Activated CD4-positive, alpha-beta T cell treated with anti-CD3 and anti-CD28 coated beads, Interleukin-2, amount 50 U/mL, for 24 hours (primary cell): ENCODE measurements at regions not wholly inside any gene's neighbourhood (a gene's known extent, or its start where the extent isn't known, plus 50 kb on each side); places are given as distances from the start of the nearest gene placed in this dataset.

Experiments used
- DNase-seq, 2 donors: peaks; one replicate each; pipeline ENCODE4 v3.0.0-alpha.2; 2020; ENCODE audit warnings: low read depth in 1 of 2, low spot score in 1 of 2

DNA sequence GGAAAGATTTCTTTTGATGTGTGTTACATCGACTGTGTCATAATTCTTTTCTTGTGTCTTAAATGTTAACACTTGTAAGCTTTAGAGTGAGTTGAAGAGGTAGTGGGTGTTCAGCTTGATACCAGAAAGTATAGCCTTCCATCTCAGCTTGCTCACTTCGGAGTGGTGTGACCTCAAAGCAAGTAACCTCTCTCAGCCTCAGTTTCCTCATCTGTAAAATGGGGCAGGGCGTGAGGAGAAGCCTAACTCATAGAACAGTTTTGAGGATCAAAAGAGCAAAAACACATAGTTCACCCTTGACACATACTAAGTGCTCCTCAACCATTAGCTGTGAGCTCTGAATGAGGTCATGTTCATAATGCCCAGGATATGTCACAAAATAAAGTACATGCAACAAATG, 434.8 kb upstream of the PROK2 start:
- DNase-seq, result no peak

DNA sequence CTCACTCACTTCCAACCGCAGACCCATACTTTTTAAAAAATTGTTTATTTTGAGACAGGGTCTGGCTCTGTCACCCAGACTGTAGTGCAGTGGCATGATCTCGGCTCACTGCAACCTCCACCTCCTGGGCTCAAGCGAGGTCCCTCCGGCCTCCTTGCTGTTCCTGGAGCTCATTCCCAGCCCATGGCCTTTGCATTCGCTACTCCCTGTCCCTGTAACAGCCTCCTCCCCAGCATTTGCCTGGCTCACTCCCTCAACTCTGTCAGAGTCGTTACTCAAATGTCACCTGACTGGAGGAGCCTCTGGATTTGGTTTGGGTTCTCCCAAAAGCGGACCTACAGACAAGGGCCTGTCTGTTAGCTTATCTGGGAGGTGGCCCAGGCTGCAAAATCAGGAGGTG, 432.6 kb upstream of the PROK2 start:
- DNase-seq, result no peak

DNA sequence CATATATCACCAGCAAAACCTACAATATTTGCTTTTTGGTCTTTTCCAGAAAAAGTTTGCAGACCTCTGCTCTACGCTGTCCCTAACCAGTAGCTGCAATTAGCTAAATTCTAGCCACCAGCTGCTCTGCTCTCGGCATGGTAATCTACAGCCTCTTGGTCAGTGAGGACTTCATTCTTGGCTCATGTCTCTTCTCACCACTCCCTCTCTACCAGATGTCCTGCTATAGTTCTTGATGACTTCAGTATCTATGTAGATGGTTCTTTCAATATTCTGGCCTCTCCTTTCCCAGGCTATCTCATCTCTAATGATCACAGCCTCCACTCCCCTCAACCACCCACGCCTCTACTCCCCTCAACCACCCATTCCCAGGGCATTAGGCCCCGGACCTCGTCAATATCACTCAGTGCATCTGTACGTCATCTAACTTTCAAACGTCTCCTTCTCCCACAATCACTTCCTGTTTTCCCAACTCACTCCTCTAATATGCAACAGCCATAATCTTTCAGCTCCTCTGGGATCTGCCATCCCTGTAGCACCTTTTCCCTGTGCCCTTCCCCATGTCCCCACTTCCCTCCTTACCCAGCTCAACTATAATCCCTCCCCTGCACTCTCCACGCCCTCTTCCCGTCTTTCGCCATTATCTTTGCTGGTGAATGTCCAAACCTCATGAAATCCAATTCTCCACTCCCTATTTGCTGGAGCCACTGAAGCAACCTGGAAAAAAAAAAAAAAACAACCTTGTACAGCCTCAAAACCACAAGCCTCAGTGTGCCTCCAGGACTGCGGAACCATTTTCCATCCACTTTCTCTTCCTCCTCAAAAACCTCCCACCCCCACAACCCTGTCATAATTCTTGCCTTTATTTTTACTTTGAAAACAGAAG, 429.4 kb upstream of the PROK2 start:
- DNase-seq, result no peak

DNA sequence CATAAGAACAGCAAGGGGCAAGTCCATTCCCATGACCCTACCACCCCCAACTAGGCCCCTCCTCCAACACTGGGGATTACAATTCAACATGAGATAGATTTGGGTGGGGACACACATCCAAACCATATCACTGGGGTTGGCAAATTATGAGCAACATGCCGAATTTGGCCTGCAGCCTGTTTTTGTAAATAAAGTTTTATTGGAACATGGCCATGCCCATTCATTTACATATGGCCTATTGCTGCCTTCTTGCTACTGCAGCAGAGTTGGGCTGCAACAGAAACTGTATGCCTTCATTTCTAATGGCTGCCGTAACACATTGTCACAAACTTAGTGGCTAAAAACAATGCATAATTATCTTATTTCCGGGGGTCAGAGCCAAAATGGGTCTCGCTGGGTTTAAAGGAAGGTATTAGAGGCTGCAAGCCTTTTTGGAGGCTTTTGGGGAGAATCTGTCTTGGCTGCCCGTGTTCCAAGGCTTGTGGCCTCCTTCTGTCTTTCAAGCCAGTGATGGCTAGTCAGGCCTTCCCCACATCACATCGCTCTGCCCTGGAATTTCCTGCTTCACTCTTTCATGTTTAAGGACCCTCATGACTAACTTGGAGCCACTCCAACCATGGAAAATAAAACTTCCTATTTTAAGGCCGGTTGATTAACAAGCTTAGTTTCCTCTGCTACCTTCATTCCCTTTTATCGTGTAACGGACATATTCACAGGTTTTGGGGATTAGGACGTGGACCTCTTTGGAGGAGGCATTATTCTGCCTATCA, 428.5 kb upstream of the PROK2 start:
- DNase-seq, result no peak

DNA sequence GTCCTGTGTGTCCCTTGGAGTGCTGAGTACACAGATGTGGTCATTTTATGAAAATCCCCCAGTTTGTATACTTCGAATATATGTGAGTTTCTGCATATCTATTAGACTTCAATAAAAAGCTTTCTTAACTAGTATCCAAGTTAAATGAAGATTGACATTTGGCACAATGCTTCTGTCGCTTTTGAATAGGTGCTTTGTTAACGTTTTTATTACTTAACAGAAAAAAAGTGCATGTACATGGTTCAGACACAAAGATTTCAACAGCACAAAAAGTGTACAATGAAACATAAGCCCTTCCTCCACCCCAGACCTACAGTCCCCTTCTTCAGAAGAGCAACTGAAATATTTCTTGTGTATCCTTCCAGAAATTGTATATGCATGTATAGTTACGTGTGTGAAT, 427.4 kb upstream of the PROK2 start:
- DNase-seq, result no peak

DNA sequence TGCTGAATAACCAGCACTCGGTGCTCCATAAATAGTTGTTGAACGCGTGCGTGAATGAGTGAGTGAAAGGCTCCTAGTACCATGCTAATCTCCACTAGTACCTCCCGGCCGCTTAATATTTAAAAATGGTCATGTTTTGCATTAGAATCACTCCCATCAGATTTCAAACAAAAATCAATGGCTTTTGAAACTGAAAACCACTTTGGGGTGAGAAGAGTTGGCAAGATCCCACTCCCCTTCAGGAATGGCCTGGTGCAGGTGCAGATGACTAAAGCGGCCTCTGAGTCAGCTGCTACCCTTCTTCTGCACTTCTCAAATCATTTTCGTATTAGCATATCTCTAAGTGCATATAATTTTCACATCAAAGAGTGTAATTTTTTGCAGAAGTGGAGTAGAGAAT, 425.3 kb upstream of the PROK2 start:
- no peak for DNase-seq

DNA sequence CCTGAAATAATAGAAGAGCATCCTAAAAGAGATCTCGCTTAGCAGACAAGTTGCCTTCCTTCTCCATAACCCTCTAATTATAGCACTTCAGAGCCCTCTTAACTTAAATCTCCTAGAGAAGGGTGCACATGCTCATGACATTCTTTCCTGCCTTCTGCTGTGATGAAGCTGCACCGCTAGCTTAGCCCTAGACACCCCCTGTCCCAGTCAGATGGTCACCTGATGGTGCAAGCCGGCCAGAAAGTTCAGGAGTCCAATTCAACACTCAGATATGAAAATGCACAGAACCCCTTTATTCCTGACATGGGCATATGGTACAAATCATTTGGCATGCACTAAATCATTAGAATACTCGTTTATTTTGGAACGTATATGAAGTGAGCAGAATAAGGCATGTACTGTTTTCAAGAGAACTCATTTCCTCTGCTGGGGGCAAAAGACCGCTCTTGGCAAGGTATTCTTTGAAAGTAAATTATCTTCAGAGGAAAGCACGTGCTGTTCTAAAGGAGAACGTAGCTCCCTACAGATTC, 420.4 kb upstream of the PROK2 start:
- no peak for DNase-seq

DNA sequence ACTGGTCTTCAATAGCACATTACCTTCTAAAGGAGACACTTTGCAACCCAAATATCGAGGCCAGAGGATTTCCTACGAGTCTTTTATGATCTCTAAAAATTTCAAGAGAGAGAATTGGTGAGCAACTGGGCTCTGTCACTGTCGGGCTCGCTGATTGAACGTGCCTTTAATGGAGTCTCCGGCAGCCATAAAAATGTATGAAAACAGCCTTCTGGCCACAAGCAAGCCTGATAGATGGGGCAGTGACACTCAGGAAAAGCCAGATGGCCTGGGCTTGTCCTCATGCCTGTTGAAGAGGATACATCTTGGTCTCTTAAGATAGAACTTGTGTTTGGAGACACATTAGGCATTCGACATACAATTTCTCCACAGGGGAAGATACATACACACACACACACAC, 419.5 kb upstream of the PROK2 start:
- no peak for DNase-seq

DNA sequence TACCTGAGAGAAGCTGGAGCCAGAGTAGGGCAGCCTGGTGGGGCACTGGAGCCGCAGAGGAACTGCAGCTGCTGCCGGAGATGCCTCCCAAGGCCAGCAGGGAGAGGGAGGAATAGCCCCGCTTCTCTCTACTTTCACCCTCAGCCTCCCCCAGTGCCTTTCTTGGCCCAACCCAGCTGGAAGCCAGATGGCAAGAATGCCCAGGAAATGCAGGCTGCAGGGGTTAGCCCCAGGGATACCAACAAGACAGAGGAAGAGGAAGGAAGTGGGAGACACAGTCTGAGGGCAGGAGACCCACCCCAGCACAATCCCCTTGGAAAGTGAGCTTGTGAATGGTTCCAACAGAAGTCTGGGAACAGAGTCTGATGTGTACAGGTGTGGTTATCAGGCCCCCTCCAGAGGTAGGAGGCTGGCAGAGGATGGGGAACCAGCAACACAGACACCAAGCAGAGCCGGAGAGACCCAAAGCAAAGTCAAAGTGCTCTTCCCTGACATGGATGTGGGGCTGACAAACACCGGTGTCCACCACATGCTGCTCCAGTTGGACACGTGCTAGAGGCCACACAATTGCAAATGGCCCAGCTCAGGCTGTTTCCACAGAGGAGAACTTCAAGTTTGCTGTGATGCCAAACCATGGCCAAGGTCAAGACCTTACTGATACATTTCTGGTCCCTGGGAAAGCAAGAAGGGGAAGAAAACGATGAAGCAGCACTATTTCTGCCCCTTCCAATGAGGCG, 418.8 kb upstream of the PROK2 start:
- DNase-seq, result no peak

DNA sequence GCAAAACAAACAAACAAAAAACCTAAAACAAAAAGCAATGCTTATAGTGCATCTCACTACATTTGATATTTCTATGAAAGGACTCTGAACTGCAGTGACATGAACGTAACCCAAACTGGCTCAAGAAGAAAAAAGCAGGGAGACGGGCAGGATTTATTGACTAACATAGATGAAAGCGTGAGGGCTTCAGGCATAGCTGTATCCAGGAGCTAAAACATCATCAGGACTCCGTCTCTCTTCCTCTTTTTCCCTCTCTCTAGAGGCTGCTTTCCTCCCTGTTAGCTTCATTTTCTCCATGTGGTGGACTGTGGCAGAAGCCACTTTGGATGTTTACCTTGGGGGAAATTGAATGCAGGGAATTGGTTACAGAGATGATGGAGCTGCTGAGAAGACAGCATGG, 418.2 kb upstream of the PROK2 start:
- DNase-seq, result no peak

DNA sequence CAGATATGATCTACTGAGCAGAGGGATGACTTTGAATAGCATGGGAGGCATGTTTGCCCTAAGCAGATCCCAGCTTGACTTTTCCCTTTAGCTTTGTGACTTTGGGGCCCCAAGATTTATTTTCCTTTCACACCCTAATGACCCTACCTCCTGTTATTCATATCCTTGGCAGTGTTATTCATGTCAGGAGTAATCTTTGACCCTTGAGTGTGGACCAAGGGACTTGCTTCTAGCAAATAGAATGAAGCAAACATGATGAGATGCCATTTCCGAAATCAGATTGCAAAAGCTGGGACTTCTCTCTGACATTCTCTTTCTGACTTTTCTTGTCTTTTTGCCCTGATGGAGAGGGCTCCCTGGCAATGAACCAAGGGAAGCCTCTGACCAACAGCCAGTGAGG, 415.4 kb upstream of the PROK2 start:
- no peak for DNase-seq

DNA sequence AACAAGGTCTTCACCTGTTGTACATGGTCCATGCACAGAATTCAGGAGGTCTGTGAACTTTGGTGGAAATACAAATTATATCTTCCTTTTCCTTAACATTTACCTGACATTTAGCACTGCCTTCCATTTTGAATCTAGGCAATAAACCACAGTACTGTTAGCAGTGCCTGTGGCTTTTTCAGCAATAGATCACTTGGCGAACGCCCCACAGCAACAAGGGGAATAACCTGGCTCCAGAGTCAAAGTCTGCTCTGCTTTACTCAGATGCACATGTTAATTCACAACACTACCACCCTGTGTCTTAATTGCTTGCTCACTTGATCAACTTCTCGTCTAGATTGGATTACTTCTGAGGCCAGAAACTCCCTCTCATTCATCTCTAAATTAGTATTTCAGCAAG, 414.6 kb upstream of the PROK2 start:
- no peak for DNase-seq

DNA sequence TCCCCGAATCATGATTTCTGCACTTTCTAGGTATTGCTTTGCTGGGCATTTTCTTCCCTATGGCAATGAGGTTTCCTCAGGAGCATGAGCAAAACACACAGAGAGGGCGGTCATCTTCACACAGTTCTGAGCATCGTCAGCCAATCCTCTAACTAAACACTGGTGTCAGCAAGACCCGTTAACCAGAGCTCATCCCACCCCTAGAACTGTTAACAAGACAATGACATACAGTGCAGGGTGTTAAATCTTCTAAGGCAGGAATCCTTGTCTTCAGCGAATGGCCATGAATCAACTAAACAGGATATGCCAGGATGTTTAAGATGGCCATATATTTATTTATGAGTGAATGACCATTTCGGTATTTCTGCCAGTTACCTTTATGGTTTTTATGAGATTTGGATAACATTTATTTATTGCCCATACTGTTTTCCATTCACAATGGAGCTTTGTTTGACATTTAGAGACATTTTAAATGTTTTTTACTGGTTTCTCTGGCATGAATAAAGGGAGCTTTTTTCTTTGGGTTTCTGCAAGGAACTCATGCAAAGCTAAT, 411.5 kb upstream of the PROK2 start:
- DNase-seq, result no peak

DNA sequence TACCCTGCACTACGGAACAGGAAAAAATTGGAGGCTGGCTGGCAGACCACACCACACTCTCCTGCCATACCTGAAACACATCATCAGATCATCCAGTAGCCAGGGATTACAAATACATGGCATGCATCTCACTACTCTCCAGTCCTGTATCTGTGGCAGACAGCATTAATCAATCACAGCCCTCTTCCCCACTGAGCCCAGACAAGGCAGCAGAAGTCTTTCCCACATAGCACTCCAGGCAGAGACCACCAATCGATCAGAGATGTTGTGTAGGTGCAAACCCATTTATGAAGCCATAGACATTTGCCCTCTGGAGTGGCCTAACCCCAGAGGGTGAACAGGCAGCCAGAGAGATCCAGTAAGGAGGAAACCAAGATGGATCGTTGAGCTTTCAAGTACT, 410.9 kb upstream of the PROK2 start:
- DNase-seq, result no peak

DNA sequence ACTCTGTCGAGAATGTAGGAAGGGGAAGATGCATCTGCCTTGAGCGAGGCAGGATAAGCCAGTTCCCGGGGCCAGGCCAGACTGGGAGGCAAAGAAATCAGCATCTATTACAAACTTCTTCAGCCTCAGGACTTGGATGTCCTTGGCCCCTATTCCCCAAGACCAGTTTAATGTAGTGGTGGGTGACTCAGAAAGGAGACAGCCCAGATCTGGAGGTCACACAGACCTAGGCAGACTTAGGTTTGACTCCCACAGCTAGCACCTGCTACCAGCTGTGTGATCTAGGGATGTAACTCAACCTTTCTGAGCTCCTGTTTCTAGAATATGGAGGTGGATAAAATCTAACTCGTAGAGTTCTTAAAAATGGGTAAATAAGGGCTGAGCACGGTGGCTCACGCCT, 409.5 kb upstream of the PROK2 start:
- no peak for DNase-seq

DNA sequence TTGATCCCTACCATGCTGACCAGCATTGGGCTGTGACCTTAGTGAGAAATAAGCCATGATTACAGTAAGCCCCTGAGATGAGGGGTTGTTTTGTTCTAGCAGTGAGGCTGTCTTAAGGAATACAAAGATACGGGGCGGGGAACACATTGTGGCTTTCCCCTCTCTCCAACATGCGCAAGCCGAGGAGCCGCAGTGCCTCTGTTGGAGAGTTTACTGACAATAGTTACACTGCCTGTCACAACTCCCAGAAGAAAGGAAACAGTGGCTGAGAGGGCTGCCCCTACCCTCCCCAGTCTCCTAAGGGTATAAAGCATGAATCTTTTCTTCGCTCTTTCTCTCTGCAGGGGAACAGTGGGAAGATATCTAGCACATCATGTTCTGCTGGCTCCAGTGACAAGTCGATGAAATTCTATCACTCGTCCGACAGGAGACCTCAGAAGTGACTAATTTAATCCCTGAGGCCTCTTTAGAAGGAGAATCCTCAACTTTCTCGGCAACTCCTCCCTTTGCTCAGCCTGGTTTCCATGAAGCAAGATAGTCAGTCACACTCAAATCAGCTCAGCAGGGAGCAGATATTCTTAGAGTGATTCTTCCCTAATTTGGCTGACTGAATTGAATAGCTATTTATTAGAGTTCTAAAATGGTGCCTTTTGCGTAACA, 409.0 kb upstream of the PROK2 start:
- DNase-seq, result no peak

DNA sequence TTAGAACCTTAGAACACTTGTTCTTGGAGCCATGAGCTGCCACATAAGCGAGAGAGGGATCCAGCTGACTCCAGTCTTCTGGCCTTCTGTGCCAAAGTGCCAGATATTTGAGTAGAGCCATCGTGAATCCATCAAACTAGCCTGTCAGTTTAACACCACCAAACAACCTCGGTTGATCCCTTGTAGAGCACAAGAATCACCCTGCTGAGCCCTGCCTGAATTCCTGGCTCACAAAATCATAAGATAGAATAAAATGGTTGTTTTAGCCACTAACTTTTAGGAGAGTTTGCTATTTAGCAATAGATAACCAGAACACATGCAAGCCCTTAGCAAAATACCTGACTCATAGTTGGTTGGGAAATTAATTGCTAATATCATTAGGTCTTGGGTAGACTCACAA, 407.6 kb upstream of the PROK2 start:
- no peak for DNase-seq

DNA sequence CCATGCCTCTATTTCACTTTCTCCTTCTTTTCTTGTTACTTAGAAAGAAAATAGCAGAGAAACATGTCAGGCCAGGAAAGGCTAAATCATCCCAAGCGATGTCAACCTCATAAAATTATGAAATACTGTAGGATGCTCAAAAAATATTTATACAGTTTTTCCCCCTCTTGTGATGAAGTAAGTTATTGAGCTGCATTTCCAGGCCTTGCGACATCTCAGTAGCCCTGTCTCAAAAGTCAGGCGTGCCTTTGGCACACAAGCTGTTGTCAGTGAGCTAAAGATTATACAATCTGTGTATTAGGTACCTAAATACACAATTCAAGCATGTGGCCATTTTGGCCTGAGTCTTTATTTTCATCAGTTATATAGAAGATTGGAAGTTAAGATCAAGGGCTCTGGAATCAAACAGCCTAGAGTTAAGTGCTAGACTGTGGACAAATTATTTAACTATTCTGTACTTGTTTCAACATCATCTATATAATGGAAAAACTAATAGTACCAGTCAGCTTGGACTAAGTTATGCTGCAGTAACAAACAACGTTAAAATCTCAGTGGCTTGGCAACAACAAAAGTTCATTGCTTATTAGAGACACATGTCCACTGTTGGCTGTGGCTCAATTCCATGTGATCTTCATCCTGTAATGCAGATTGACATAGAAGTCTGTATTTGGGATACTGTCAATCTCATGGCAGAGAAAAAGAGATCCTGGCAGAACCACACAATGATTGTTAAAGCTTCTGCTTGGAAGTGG, 406.4 kb upstream of the PROK2 start:
- DNase-seq, result no peak

DNA sequence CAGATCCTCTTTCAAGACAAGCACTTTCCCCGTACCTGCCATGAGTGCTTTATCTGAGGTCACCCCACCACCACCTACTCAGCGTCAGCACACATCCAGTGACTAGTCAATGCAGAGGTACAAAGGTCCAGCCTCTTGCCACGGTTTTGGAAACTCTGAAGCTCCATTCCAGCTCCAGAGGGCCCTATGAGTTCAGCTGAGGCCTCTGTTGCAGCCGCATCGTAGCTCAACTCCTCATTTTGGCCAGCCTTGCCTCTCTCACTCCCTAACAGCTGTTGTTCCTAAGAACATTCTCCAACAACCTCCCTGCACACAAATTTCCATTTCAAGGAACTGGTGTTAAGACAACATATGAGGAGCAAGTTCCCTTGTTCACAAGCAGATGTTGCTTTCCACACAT, 405.1 kb upstream of the PROK2 start:
- DNase-seq, result no peak

DNA sequence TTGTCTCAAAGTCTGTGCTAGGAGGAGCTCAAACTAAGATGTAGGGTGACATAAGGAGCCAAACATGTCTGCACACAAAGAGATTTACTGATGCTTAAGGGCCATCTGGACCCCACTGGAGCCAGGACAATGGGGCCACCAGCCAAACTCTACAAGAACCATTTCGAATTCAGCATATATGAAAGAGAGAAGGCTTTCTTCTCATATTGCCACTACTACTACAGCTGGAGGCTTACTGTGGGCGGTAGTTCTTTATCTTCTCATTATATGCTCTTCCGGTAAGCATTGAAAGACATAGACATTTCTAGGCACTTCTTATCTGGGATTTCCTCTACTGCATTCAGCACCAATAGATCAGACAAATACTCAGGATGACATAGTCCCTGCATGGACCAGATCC, 404.4 kb upstream of the PROK2 start:
- no peak for DNase-seq
